Ovary (tissue), 3 donors: ENCODE measurements at regions not wholly inside any gene's neighbourhood (a gene's known extent, or its start where the extent isn't known, plus 50 kb on each side); places are given as distances from the start of the nearest gene placed in this dataset.

Source experiments
- EP300 ChIP-seq: sonication (generic); formaldehyde crosslinking; IDR thresholded peaks from one replicate; pipeline ENCODE4 v1.6.1; 2017; ENCODE audit warnings: antibody characterized with exemption
- POLR2A ChIP-seq: fragments of 450-650 bp; IDR thresholded peaks from one replicate; pipeline ENCODE4 v1.6.1; 2017; ENCODE audit warnings: antibody characterized with exemption, mild to moderate bottlenecking, moderate library complexity
- TF ChIP-seq, protein P1 (sequence below), 3 donors: fragments of 450-650 bp in 2 of 3; fragments of 200-600 bp in 1 of 3; IDR thresholded peaks; one replicate each; pipeline versions ENCODE4 v1.5.1 to v1.8.0; 2016 to 2022; ENCODE audit warnings: antibody characterized with exemption in 3 of 3, mild to moderate bottlenecking in 1 of 3
- donor health status: DM: no; HTN: no; CAD: no.

DNA sequence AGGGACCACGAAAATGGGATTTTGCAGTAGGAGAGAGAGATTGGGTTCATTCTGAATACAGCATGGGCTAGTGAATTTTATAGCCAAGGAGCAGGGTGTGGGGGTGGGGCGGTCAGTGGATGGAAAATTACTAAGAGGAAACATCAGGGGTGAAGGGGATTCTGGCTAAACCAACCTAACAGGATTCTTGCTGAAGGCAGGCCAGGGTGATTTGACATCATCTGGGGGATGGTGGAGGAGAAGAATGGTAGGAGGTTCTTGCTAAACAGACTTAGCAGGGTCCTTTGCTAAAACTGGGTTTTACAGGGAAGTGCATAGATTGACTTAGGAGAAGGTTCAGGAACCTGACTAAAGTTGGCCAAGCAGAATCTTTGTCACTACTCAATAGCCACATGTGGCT is 91.9 kb downstream of the DNAAF6 start:
- TF ChIP-seq POLR2A (no peak), EP300 (no peak)
- TF ChIP-seq, protein P1, sequence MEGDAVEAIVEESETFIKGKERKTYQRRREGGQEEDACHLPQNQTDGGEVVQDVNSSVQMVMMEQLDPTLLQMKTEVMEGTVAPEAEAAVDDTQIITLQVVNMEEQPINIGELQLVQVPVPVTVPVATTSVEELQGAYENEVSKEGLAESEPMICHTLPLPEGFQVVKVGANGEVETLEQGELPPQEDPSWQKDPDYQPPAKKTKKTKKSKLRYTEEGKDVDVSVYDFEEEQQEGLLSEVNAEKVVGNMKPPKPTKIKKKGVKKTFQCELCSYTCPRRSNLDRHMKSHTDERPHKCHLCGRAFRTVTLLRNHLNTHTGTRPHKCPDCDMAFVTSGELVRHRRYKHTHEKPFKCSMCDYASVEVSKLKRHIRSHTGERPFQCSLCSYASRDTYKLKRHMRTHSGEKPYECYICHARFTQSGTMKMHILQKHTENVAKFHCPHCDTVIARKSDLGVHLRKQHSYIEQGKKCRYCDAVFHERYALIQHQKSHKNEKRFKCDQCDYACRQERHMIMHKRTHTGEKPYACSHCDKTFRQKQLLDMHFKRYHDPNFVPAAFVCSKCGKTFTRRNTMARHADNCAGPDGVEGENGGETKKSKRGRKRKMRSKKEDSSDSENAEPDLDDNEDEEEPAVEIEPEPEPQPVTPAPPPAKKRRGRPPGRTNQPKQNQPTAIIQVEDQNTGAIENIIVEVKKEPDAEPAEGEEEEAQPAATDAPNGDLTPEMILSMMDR (IDR thresholded peaks at IDR 0.05): no peak
